Epithelial cell of proximal tubule (primary cell): ENCODE measurements at regions not wholly inside any gene's neighbourhood (a gene's known extent, or its start where the extent isn't known, plus 50 kb on each side); places are given as distances from the start of the nearest gene placed in this dataset.

Experiments used
- DNase-seq: peaks from one replicate; pipeline ENCODE4 v3.0.0-alpha.2; 2011; ENCODE audit warnings: low read depth
- H3K4me3 ChIP-seq: 2 replicates; pipeline ENCODE4 v1.5.1; 2011; ENCODE audit warnings: low read depth, mild to moderate bottlenecking, low read length
- CTCF ChIP-seq: conservative IDR thresholded peaks from 2 replicates; pipeline ENCODE4 v1.5.1; 2012; ENCODE audit warnings: low read depth, mild to moderate bottlenecking, low read length

GRCh38 chr4:81626851-81627250 lies 155.1 kb upstream of the RASGEF1B start:
- no peak overlapping the region for H3K4me3 ChIP-seq
- DNase-seq, result no peak
- no peak for TF ChIP-seq CTCF

- TF ChIP-seq CTCF, result no peak
- H3K4me3 ChIP-seq, result no peak overlapping the region
- no peak for DNase-seq
Observed at GRCh38 chr4:81625422-81626417, 154.0 kb upstream of the RASGEF1B start.

DNA sequence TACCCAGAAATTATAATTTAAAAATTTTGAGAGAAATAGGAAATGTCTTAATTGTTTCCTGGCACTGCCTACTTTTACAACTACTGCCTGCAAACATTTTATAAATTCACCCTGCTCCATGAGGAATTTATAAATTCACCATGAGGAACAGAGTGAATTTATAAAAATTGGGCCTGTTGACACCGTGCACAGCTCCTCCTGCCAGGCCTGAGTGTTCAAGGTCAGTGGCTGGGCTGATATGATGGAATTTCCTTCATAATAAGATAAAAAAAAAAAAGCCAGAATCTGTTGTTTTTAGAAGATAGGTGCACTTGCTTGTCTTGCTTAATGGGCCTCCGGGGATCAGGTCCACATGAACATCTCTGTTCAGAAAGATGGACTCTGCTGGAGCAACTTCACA lies 151.7 kb upstream of the RASGEF1B start:
- TF ChIP-seq CTCF, result no peak
- no peak for DNase-seq
- H3K4me3 ChIP-seq, result no peak overlapping the region

GRCh38 chr4:81622474-81623184 lies 150.9 kb upstream of the RASGEF1B start:
- H3K4me3 ChIP-seq, result no peak overlapping the region
- no peak for DNase-seq
- no peak for TF ChIP-seq CTCF

GRCh38 chr4:81622028-81622427 lies 150.3 kb upstream of the RASGEF1B start:
- TF ChIP-seq CTCF, result no peak
- no peak for DNase-seq
- no peak overlapping the region for H3K4me3 ChIP-seq

- TF ChIP-seq CTCF, result no peak
- DNase-seq, result no peak
- no peak overlapping the region for H3K4me3 ChIP-seq
Observed at GRCh38 chr4:81621490-81621889, 149.8 kb upstream of the RASGEF1B start.
